ENCODE measurements at regions not wholly inside any gene's neighbourhood (a gene's known extent, or its start where the extent isn't known, plus 50 kb on each side); places are given as distances from the start of the nearest gene placed in this dataset.

DNA sequence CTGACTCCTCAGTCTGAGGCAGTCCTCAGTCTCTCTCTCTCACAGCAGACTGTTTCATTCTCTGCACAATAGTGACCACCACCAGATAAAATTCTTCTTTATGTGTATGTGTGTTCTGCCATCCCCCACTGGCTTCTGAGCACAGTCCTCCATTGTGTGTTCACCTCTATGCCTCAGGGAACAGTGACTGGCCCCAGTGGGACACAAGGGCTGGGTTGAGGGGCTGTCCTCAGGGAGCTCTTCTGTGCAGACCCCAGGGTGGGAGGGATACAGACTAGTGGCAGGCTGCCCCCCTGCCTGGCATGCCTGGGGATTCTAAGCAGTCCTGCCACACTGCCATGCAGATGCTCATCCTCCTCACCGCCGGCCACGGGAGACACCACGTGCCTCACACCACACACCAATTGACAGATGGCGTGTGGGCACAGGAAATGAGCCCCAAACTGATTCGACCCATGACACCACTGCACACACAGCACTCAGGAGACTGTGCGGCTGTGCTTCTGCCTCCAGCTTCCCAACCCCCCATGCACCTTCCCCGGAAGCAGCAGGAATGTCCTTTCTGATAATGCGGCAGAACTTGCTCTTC is 237.6 kb upstream of the CHRNA7 start:
- no peak overlapping the region for H3K27ac ChIP-seq
- TF ChIP-seq, protein P1, sequence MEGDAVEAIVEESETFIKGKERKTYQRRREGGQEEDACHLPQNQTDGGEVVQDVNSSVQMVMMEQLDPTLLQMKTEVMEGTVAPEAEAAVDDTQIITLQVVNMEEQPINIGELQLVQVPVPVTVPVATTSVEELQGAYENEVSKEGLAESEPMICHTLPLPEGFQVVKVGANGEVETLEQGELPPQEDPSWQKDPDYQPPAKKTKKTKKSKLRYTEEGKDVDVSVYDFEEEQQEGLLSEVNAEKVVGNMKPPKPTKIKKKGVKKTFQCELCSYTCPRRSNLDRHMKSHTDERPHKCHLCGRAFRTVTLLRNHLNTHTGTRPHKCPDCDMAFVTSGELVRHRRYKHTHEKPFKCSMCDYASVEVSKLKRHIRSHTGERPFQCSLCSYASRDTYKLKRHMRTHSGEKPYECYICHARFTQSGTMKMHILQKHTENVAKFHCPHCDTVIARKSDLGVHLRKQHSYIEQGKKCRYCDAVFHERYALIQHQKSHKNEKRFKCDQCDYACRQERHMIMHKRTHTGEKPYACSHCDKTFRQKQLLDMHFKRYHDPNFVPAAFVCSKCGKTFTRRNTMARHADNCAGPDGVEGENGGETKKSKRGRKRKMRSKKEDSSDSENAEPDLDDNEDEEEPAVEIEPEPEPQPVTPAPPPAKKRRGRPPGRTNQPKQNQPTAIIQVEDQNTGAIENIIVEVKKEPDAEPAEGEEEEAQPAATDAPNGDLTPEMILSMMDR (conservative IDR thresholded peaks at IDR 0.05): no peak

DNA sequence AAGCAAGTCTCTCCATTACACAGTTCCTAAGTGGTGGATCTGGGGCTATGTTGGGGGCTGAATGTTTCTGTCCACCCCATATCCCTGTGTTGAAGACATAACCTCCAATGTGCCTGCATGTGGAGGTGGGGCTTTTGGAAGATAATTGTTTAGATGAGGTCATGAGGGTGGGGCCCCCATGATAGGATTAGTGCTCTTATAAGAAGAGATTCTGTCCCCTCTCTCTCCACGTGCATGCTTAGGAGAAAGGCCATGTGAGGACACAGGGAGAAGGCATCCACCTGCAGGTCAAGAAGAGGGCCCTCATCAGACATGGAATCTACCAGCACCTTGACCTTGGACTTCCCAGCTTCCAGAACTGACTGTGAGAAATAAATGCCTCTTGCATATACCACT is 231.0 kb upstream of the CHRNA7 start:
- TF ChIP-seq, protein P1 (conservative IDR thresholded peaks at IDR 0.05): no peak
- no peak overlapping the region for H3K27ac ChIP-seq

DNA sequence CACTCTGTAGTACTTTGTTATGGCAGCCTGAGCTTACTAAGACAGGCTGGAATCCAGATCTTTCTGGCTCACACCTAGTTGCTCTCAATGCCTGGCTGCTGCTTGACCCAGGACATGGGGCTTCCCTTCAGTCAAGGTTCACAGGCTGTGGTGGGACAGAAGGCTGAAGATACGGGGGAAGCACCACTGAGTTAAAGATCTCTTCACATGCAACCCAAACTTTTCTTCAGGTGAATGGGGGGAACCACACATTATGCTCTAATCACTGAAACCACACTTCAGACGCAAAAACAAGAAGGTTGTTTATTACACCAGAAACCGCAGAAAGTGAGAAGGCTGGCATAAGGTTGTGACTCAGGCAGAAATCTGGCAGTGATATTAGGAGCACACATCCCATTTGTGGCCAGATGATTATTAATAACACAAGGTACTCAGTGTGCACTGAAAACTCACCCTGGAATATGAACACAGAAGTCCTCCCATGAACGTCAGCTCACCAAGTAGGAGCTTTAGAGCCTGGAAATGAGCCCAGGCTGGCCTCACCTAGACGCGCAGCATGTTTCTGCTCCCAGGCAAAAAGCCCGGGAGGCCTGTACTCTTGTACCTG is 230.5 kb upstream of the CHRNA7 start:
- TF ChIP-seq, protein P1 (conservative IDR thresholded peaks at IDR 0.05): no peak
- H3K27ac ChIP-seq: no peak overlapping the region

DNA sequence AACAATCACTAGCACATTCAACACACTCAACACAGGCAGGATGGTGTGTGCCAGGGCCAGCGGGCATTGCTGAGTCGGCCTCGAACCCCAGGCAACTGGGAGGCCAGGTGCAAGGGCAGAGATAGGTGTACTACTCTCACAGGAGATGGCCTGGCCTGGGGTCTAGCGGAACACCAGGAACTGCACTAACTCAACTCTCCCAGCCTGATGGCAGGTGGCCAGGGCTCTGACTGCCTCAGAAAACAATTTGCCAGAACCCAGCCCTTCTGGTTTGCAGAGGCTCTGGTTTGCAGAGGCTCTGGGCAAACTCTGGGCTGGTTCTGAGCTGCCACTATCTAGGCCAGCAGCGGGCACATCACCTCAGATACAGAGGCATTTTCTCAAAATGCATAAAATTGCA is 229.2 kb upstream of the CHRNA7 start:
- TF ChIP-seq, protein P1 (conservative IDR thresholded peaks at IDR 0.05): no peak
- no peak overlapping the region for H3K27ac ChIP-seq

DNA sequence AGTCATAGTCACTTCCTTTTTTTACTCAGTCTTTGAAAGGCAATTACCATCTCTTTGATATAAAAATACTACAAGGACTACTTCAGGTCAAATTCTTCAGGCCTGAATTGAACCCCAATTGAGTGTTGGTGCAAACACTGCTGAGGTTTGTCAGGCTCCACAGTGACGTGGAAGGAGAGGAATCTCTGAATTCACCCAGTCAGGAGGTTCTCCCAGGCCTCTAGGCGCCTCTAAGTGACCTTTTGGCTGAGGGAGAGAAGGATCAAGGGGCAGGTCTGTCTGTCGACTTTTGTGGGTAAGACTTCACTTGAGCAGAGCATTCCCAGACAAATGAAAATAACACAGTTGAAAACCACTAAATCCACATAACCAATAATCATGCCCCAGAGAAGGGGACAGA is 227.6 kb upstream of the CHRNA7 start:
- TF ChIP-seq, protein P1 (conservative IDR thresholded peaks at IDR 0.05): no peak
- no peak overlapping the region for H3K27ac ChIP-seq

DNA sequence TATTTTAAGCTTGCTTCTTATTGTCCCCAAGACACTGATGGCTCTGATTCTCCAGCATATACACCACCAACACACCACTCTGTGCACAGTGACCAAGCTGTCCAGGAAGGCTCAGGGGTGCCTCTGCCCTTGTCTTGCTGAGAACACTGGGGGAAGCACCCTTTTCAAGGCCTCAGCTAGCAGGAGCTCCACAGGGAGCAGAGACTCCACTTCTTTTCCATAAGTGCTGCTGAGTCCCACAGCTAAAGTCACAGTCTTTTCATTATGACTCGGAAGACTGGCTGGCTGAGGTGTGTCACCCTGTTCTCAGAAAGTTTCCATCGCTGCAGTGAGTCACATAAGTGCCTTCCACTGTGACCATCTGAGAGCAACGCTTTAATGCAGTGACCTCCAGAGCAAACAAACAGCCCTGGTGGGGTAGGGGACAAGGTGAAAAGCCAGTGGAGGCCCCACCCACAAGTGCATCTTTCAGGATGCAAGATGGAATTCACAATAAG is 226.9 kb upstream of the CHRNA7 start:
- no peak overlapping the region for H3K27ac ChIP-seq
- TF ChIP-seq, protein P1 (conservative IDR thresholded peaks at IDR 0.05): no peak

DNA sequence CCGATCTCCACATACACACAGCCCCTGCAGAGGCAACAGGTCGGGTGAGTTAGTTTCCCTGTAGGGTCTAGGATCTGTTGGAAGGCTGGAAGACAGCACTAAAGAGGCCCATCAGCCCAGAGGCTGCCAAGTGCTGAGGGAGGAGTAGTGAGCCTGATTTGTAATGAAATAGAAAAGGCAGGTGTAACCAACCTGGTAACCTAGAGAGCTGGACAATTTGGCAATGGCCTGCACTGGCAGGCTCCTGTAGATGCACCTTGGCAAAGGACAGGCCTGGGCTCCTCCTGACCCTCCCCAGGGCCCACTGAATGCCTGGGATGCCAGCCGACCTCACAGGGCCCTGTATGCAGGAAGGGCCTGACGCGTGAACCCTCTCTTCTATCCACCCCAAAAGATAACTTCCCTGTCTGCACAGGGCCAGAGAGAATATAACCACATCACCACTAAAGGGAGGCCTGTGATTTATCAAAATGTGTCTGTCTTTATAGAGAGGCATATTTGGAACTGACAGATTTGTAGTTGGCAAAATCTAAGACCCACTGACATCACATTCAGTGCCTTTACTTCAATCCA is 225.1 kb upstream of the CHRNA7 start:
- TF ChIP-seq, protein P1 (conservative IDR thresholded peaks at IDR 0.05): no peak
- no peak overlapping the region for H3K27ac ChIP-seq
